H1 (cell line): ENCODE measurements at regions not wholly inside any gene's neighbourhood (a gene's known extent, or its start where the extent isn't known, plus 50 kb on each side); places are given as distances from the start of the nearest gene placed in this dataset.

Experiments
- CTCF ChIA-PET: fragments of 300-600 bp; sonication (Branson Sonifier 250); formaldehyde crosslinking; loops from one replicate; lab custom pipeline; 2021; ENCODE audit not compliant: partially characterized antibody; lab: Charles Lee
- POLR2A ChIA-PET: fragments of 300-600 bp; sonication (Branson Sonifier 250); formaldehyde crosslinking; loops from one replicate; lab custom pipeline; 2021; ENCODE audit warnings: inconsistent platforms; ENCODE audit not compliant: partially characterized antibody; lab: Charles Lee
- DNase-seq, 2 experiments: peaks; one replicate each; pipeline versions ENCODE4 v3.0.0 to v3.0.0-alpha.2; 2010 to 2022; ENCODE audit warnings: low spot score in 2 of 2, low read depth in 1 of 2, mixed read lengths in 1 of 2
- FAIRE-seq: peaks from 2 replicates; lab custom pipeline; 2011; peaks lifted over from hg19 to GRCh38; lab: Jason Lieb, UNC
- H2AFZ ChIP-seq: 2 replicates; pipeline ENCODE4 v1.8.1; 2012; ENCODE audit warnings: low read length, inconsistent platforms
- H2AK5ac ChIP-seq: 2 replicates; pipeline ENCODE4 v1.6.1; 2013; ENCODE audit warnings: low read depth, low read length
- H2BK120ac ChIP-seq: replicated peaks from 2 replicates; pipeline ENCODE3; 2013; ENCODE audit warnings: low read depth, low read length, inconsistent platforms
- H2BK12ac ChIP-seq: 2 replicates; pipeline ENCODE4 v1.6.1; 2013; ENCODE audit warnings: low read depth, low read length
- H2BK15ac ChIP-seq: 2 replicates; pipeline ENCODE4 v1.6.1; 2013; ENCODE audit warnings: low read length
- H2BK20ac ChIP-seq: 2 replicates; pipeline ENCODE4 v1.6.1; 2013; ENCODE audit warnings: low read length
- H2BK5ac ChIP-seq: 2 replicates; pipeline ENCODE4 v1.6.1; 2013; ENCODE audit warnings: low read depth, low read length
- H3K14ac ChIP-seq: 2 replicates; pipeline ENCODE4 v1.6.1; 2013; ENCODE audit warnings: inconsistent platforms; ENCODE audit not compliant: insufficient read length
- H3K18ac ChIP-seq: 2 replicates; pipeline ENCODE4 v1.6.1; 2013; ENCODE audit warnings: low read length; ENCODE audit errors: extremely low read depth
- H3K23ac ChIP-seq: 2 replicates; pipeline ENCODE4 v1.6.1; 2013; ENCODE audit warnings: inconsistent platforms; ENCODE audit not compliant: insufficient read length
- H3K23me2 ChIP-seq: 2 replicates; pipeline ENCODE4 v1.6.1; 2013; ENCODE audit warnings: low read depth, low read length
- H3K27ac ChIP-seq: 2 replicates; pipeline ENCODE4 v1.6.1; 2011; ENCODE audit warnings: low read depth, low read length, inconsistent platforms
- H3K27me3 ChIP-seq, 4 experiments: replicated peaks in 1 of 4; 1 replicate in 1 of 4; 2 replicates in 3 of 4; pipeline versions ENCODE4 v1.6.1 to v1.8.1; 2011 to 2013; ENCODE audit warnings: low read length in 3 of 4, mild to moderate bottlenecking in 3 of 4, inconsistent platforms in 2 of 4, mixed read lengths in 2 of 4, moderate library complexity in 1 of 4; ENCODE audit not compliant: control insufficient read depth in 3 of 4, insufficient read depth in 3 of 4; ENCODE audit errors: extremely low read depth in 1 of 4
- H3K36me3 ChIP-seq, 4 experiments: 2 replicates each; pipeline versions ENCODE4 v1.6.1 to v1.8.1; 2011 to 2013; ENCODE audit warnings: mild to moderate bottlenecking in 4 of 4, low read length in 3 of 4, moderate library complexity in 2 of 4, control low read depth in 1 of 4, inconsistent platforms in 1 of 4; ENCODE audit not compliant: insufficient read depth in 4 of 4, control insufficient read depth in 2 of 4
- H3K4ac ChIP-seq: replicated peaks from 2 replicates; pipeline ENCODE3; 2013; ENCODE audit warnings: low read length, low read depth, mixed read lengths, inconsistent platforms; ENCODE audit not compliant: insufficient read length
- H3K4me1 ChIP-seq, 4 experiments: replicated peaks in 1 of 4; 1 replicate in 1 of 4; 2 replicates in 3 of 4; pipeline versions ENCODE4 v1.6.1 to v1.8.1; 2011 to 2013; ENCODE audit warnings: low read length in 3 of 4, inconsistent platforms in 2 of 4, mixed read lengths in 1 of 4; ENCODE audit not compliant: insufficient read depth in 4 of 4, control insufficient read depth in 3 of 4
- H3K4me2 ChIP-seq, 2 experiments: 2 replicates each; pipeline versions ENCODE4 v1.6.1 to v1.8.1; 2011 to 2013; ENCODE audit warnings: low read depth in 2 of 2, low read length in 2 of 2, control low read depth in 1 of 2, inconsistent platforms in 1 of 2, mild to moderate bottlenecking in 1 of 2; ENCODE audit not compliant: insufficient read depth in 1 of 2
- H3K4me3 ChIP-seq, 4 experiments: fragments of 200-600, 300-600 bp in 1 of 4; sonication (generic), shearing (Covaris generic), sonication (Bioruptor Twin) in 1 of 4; 2 replicates each; pipeline versions ENCODE4 v1.5.1 to v1.8.1; 2011 to 2016; ENCODE audit warnings: low read length in 4 of 4, low read depth in 3 of 4, control low read depth in 2 of 4, inconsistent platforms in 2 of 4, mild to moderate bottlenecking in 2 of 4, mixed read lengths in 1 of 4, moderate library complexity in 1 of 4; ENCODE audit not compliant: insufficient read depth in 2 of 4; ENCODE audit errors: extremely low read depth in 1 of 4
- H3K56ac ChIP-seq: replicated peaks from 2 replicates; pipeline ENCODE3; 2013; ENCODE audit warnings: low read depth, mild to moderate bottlenecking, mixed read lengths, low read length, inconsistent platforms; ENCODE audit not compliant: insufficient read length
- H3K79me1 ChIP-seq: 2 replicates; pipeline ENCODE4 v1.6.1; 2013; ENCODE audit warnings: low read depth, low read length, control low read depth
- H3K79me2 ChIP-seq, 2 experiments: 2 replicates each; pipeline versions ENCODE4 v1.6.1 to v1.8.1; 2012 to 2013; ENCODE audit warnings: low read length in 2 of 2, mild to moderate bottlenecking in 2 of 2, inconsistent platforms in 1 of 2; ENCODE audit not compliant: insufficient read depth in 2 of 2, control insufficient read depth in 1 of 2
- H3K9ac ChIP-seq, 4 experiments: replicated peaks in 1 of 4; 1 replicate in 1 of 4; 2 replicates in 3 of 4; pipeline versions ENCODE4 v1.6.1 to v1.8.1; 2011 to 2013; ENCODE audit warnings: low read depth in 3 of 4, low read length in 3 of 4, control low read depth in 2 of 4, mild to moderate bottlenecking in 2 of 4, moderate library complexity in 2 of 4, inconsistent platforms in 1 of 4; ENCODE audit errors: extremely low read depth in 1 of 4
- H3K9me3 ChIP-seq, 2 experiments: 2 replicates each; pipeline versions ENCODE4 v1.6.1 to v1.8.1; 2012 to 2013; ENCODE audit warnings: mild to moderate bottlenecking in 2 of 2, moderate library complexity in 2 of 2, control low read depth in 1 of 2, inconsistent platforms in 1 of 2, low read depth in 1 of 2, low read length in 1 of 2, mixed read lengths in 1 of 2; ENCODE audit not compliant: insufficient read depth in 2 of 2
- H4K20me1 ChIP-seq, 2 experiments: replicated peaks in 1 of 2; 2 replicates each; pipeline versions ENCODE3 to v1.8.1; 2011 to 2013; ENCODE audit warnings: inconsistent platforms in 2 of 2, low read length in 2 of 2, mild to moderate bottlenecking in 1 of 2; ENCODE audit not compliant: insufficient read depth in 2 of 2, control insufficient read depth in 1 of 2
- H4K5ac ChIP-seq: 2 replicates; pipeline ENCODE4 v1.6.1; 2013; ENCODE audit warnings: low read length, low read depth, mixed read lengths, inconsistent platforms; ENCODE audit not compliant: insufficient read length
- H4K8ac ChIP-seq: 2 replicates; pipeline ENCODE4 v1.8.0; 2013; ENCODE audit warnings: mild to moderate bottlenecking, moderate library complexity, low read length, inconsistent platforms; ENCODE audit not compliant: insufficient read depth; ENCODE audit errors: extremely low read depth
- H4K91ac ChIP-seq: replicated peaks from 2 replicates; pipeline ENCODE3; 2013; ENCODE audit warnings: low read length, mixed read lengths, inconsistent platforms; ENCODE audit not compliant: insufficient read length
- CBX5 ChIP-seq: fragments of 300-800, 300-1000 bp; sonication (generic); IDR thresholded peaks from 2 replicates; pipeline ENCODE4 v1.7.1; 2016; ENCODE audit warnings: antibody characterized with exemption, low read length, low read depth
- CHD2 ChIP-seq: IDR thresholded peaks from 2 replicates; pipeline ENCODE4 v1.6.1; 2012; ENCODE audit warnings: low read length, improper control_type of control experiment
- E2F6 ChIP-seq: IDR thresholded peaks from 2 replicates; pipeline ENCODE4 v1.6.1; 2012; ENCODE audit warnings: inconsistent platforms
- HDAC2 ChIP-seq, 2 experiments: fragments of 300-600 bp in 1 of 2; sonication (generic) in 1 of 2; IDR thresholded peaks; 2 replicates each; pipeline ENCODE4 v1.6.1; 2011 to 2012; ENCODE audit warnings: low read depth in 2 of 2, low read length in 2 of 2, mild to moderate bottlenecking in 2 of 2, moderate library complexity in 2 of 2, borderline replicate concordance in 1 of 2, inconsistent platforms in 1 of 2
- JUN ChIP-seq: IDR thresholded peaks from 2 replicates; pipeline ENCODE4 v1.6.1; 2011; ENCODE audit warnings: low read depth, mild to moderate bottlenecking, improper control_type of control experiment, low read length
- POU5F1 ChIP-seq: IDR thresholded peaks from 2 replicates; pipeline ENCODE4 v1.6.1; 2011; ENCODE audit warnings: low read depth, mild to moderate bottlenecking, low read length, moderate library complexity
- SIN3A ChIP-seq, 2 experiments: IDR thresholded peaks in 1 of 2; conservative IDR thresholded peaks in 1 of 2; 2 replicates each; pipeline ENCODE4 v1.6.1; 2011 to 2012; ENCODE audit warnings: low read length in 2 of 2, improper control_type of control experiment in 1 of 2, low read depth in 1 of 2, mild to moderate bottlenecking in 1 of 2
- SUZ12 ChIP-seq: fragments of 200-600 bp; sonication (generic); IDR thresholded peaks from 2 replicates; pipeline ENCODE4 v1.6.1; 2012; ENCODE audit warnings: mild to moderate bottlenecking, inconsistent platforms, low read length, moderate library complexity, mixed read lengths
- WGBS, 2 experiments: shearing (Covaris generic) in 1 of 2; methylation state at CpG; one replicate each; pipeline versions ENCODE4 v1.1.6 to v1.1.7; 2013 to 2015; ENCODE audit warnings: low lambda C conversion rate in 2 of 2, mixed read lengths in 2 of 2, inconsistent platforms in 1 of 2, low coverage in 1 of 2, missing lambda C conversion rate in 1 of 2; ENCODE audit not compliant: insufficient replicate concordance in 2 of 2, insufficient coverage in 1 of 2, insufficient read length in 1 of 2; ENCODE audit errors: extremely low coverage in 1 of 2, missing lambda C conversion rate in 1 of 2; 5-methylcytosine and 5-hydroxymethylcytosine counted together
- TF ChIP-seq, protein P1 (sequence below): IDR thresholded peaks from 2 replicates; pipeline ENCODE4 v1.6.1; 2011; ENCODE audit warnings: low read depth, mild to moderate bottlenecking, low read length; ENCODE audit not compliant: insufficient read depth

DNA sequence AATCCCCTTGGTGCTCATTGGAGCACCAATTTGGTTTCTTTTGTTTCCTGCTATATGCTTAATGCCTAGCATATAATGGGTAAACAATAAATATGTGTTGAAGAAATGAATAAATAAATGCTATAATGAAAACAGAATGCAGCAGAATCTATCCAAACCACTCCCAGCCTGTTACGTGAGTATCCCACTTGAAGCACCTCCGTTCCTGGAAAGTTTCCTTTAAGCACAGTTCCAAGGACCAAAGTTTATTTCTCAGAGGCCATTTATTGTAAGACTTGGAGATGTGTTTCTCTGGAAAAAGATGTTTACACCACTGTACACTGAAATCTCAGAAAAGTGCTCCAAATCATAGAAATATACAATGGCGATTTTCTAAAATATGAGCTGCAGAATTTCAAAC lies 187.0 kb downstream of the SOX9 start:
- H3K4ac ChIP-seq: no peak overlapping the region
- H3K9ac ChIP-seq: no peak overlapping the region
- TF ChIP-seq SUZ12 (no peak), CHD2 (no peak), SIN3A (conservative IDR thresholded peaks at IDR 0.05 in 1 of 2, IDR thresholded peaks at IDR 0.05 in 1 of 2; ENCODE audit: low read depth in 1 of 2, low read length in 2 of 2) (no peak), POU5F1 (no peak), CBX5 (no peak), JUN (no peak), HDAC2 (IDR thresholded peaks at IDR 0.05; ENCODE audit: borderline replicate concordance in 1 of 2, low read depth in 2 of 2, low read length in 2 of 2) (no peak), E2F6 (no peak)
- TF ChIP-seq, protein P1, sequence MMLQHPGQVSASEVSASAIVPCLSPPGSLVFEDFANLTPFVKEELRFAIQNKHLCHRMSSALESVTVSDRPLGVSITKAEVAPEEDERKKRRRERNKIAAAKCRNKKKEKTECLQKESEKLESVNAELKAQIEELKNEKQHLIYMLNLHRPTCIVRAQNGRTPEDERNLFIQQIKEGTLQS: no peak
- TF ChIP-seq, all 59 proteins: peak for 0
- Histone ChIP-seq H4K20me1 (peaks cover 0 to 2% of the 10 kb centered on the region in 2 experiments), H4K91ac (no peak overlapping the region), H2AFZ (no peak overlapping the region), H2AK5ac (no peak overlapping the region), H3K9me3 (no peaks in the 10 kb centered on the region), H2BK5ac (no peak overlapping the region), H4K5ac (no peak overlapping the region), H4K8ac (no peak overlapping the region), H3K23me2 (peaks cover 12% of the 10 kb centered on the region), H3K4me3 (no peak overlapping the region), H3K79me1 (peaks cover 4% of the 10 kb centered on the region; the same call in 1 of the 2 replicates), H3K4me1 (no peaks in the 10 kb centered on the region), H3K56ac (no peak overlapping the region), H3K14ac (no peak overlapping the region), H2BK15ac (no peak overlapping the region), H3K79me2 (no peaks in the 10 kb centered on the region; a peak in 1 of 4 replicates), H3K18ac (no peak overlapping the region), H3K23ac (no peak overlapping the region), H2BK120ac (no peak overlapping the region), H3K36me3 (no peaks in the 10 kb centered on the region), H3K4me2 (no peak overlapping the region), H3K27ac (no peak overlapping the region), H2BK12ac (no peak overlapping the region), H2BK20ac (no peak overlapping the region), H3K27me3 (no peaks in the 10 kb centered on the region)
- CTCF ChIA-PET: no interaction called here
- FAIRE-seq (no peak), DNase-seq (no peak)
- WGBS, 2 experiments: 90% methylated on average over 3 of the region's 3 CpGs; no CpG with 5 or more reads in 1 of the 2 experiments
- POLR2A ChIA-PET: no interaction called here
